GM23338 (cell line): ENCODE measurements at regions not wholly inside any gene's neighbourhood (a gene's known extent, or its start where the extent isn't known, plus 50 kb on each side); places are given as distances from the start of the nearest gene placed in this dataset.

Experiments used
- ATAC-seq: fragments of 200-7000 bp; cut with Tn5 transposase; 3 replicates; pipeline ENCODE4 v1.9.1; 2020
- DNase-seq: peaks from one replicate; pipeline ENCODE4 v3.0.0-alpha.2; 2015; ENCODE audit warnings: low spot score
- H2AFZ ChIP-seq: fragments of 200-600 bp; sonication (generic); 2 replicates; pipeline ENCODE4 v1.8.0; 2016; ENCODE audit warnings: antibody characterized with exemption, mild to moderate bottlenecking, moderate library complexity
- H3F3A ChIP-seq: fragments of 200-600 bp; sonication (generic); replicated peaks from 2 replicates; pipeline ENCODE4 v1.8.0; 2017; ENCODE audit warnings: antibody characterized with exemption, mixed run types, low read depth
- H3K27ac ChIP-seq: fragments of 200-600 bp; sonication (generic); 2 replicates; pipeline ENCODE4 v1.6.1; 2016; ENCODE audit warnings: low read depth
- H3K27me3 ChIP-seq: fragments of 200-600 bp; sonication (generic); 2 replicates; pipeline ENCODE4 v1.8.0; 2016; ENCODE audit warnings: mild to moderate bottlenecking, mixed run types, moderate library complexity; ENCODE audit not compliant: insufficient read depth
- H3K36me3 ChIP-seq: fragments of 200-600 bp; sonication (generic); 2 replicates; pipeline ENCODE4 v1.8.0; 2016; ENCODE audit warnings: mild to moderate bottlenecking; ENCODE audit not compliant: insufficient read depth
- H3K4me1 ChIP-seq: fragments of 200-600 bp; sonication (generic); 2 replicates; pipeline ENCODE4 v1.8.0; 2016; ENCODE audit warnings: mild to moderate bottlenecking, moderate library complexity; ENCODE audit not compliant: insufficient read depth
- H3K4me2 ChIP-seq: fragments of 200-600 bp; sonication (generic); 2 replicates; pipeline ENCODE4 v1.7.1; 2017; ENCODE audit warnings: mixed run types
- H3K4me3 ChIP-seq: fragments of 200-600 bp; sonication (generic); 2 replicates; pipeline ENCODE4 v1.6.1; 2016; ENCODE audit warnings: mixed run types
- H3K79me2 ChIP-seq: fragments of 200-600 bp; sonication (generic); replicated peaks from 2 replicates; pipeline ENCODE4 v1.8.0; 2017; ENCODE audit warnings: mild to moderate bottlenecking; ENCODE audit not compliant: insufficient read depth
- H3K9me2 ChIP-seq: fragments of 200-600 bp; sonication (generic); 2 replicates; pipeline ENCODE4 v1.8.0; 2017; ENCODE audit not compliant: insufficient read depth
- H4K20me1 ChIP-seq: fragments of 200-600 bp; sonication (generic); replicated peaks from 2 replicates; pipeline ENCODE4 v1.8.0; 2017; ENCODE audit warnings: mild to moderate bottlenecking; ENCODE audit not compliant: insufficient read depth
- H3K27ac Mint-ChIP-seq: 2 replicates; pipeline ENCODE4 v1.8.0; 2020; ENCODE audit warnings: inconsistent platforms, mild to moderate bottlenecking, moderate library complexity, mixed read lengths
- H3K27me3 Mint-ChIP-seq: 3 replicates; pipeline ENCODE4 v1.8.0; 2022; ENCODE audit warnings: low read depth, mild to moderate bottlenecking, moderate library complexity, mixed read lengths, inconsistent platforms; ENCODE audit not compliant: insufficient read depth, poor library complexity
- H3K36me3 Mint-ChIP-seq: 3 replicates; pipeline ENCODE4 v1.8.0; 2021; ENCODE audit warnings: low read depth, mild to moderate bottlenecking, inconsistent platforms, moderate library complexity, mixed read lengths
- H3K4me1 Mint-ChIP-seq: 3 replicates; pipeline ENCODE4 v1.8.0; 2020; ENCODE audit warnings: mild to moderate bottlenecking, inconsistent platforms, mixed read lengths
- H3K4me3 Mint-ChIP-seq: 3 replicates; pipeline ENCODE4 v1.8.0; 2021; ENCODE audit warnings: moderate library complexity, mild to moderate bottlenecking, inconsistent platforms, mixed read lengths
- H3K9me3 Mint-ChIP-seq: 3 replicates; pipeline ENCODE4 v1.8.0; 2020; ENCODE audit warnings: moderate library complexity, mild to moderate bottlenecking, inconsistent platforms, mixed read lengths
- CREB1 ChIP-seq: fragments of 250-450 bp; sonication (Bioruptor Pico); IDR thresholded peaks from 2 replicates; pipeline ENCODE4 v1.5.0; 2020; ENCODE audit warnings: low read depth, mild to moderate bottlenecking, moderate library complexity
- CTCF ChIP-seq, 2 experiments: fragments of 200-600 bp in 1 of 2; sonication (generic) in 1 of 2; conservative IDR thresholded peaks; 2 replicates each; pipeline versions ENCODE4 v1.5.1 to v1.6.1; 2016 to 2017; ENCODE audit warnings: antibody characterized with exemption in 2 of 2, low read depth in 2 of 2, mild to moderate bottlenecking in 2 of 2, moderate library complexity in 1 of 2
- ETS1 ChIP-seq: IDR thresholded peaks from 2 replicates; pipeline ENCODE4 v1.6.1; 2016; ENCODE audit warnings: antibody characterized with exemption
- EZH2 ChIP-seq: fragments of 200-600 bp; sonication (generic); IDR thresholded peaks from one replicate; pipeline ENCODE4 v1.8.0; 2017; ENCODE audit warnings: antibody characterized with exemption, mild to moderate bottlenecking, low read depth; ENCODE audit not compliant: unreplicated experiment
- EZH2phosphoT487 ChIP-seq: fragments of 200-600 bp; sonication (generic); IDR thresholded peaks from one replicate; pipeline ENCODE4 v1.8.1; 2018; ENCODE audit warnings: antibody characterized with exemption; ENCODE audit not compliant: unreplicated experiment
- JUNB ChIP-seq: IDR thresholded peaks from one replicate; pipeline ENCODE4 v1.6.1; 2016; ENCODE audit warnings: antibody characterized with exemption; ENCODE audit not compliant: unreplicated experiment
- NANOG ChIP-seq: IDR thresholded peaks from 2 replicates; pipeline ENCODE4 v1.6.1; 2016; ENCODE audit warnings: antibody characterized with exemption, borderline replicate concordance
- POLR2AphosphoS5 ChIP-seq: IDR thresholded peaks from 2 replicates; pipeline ENCODE4 v1.6.1; 2016; ENCODE audit warnings: antibody characterized with exemption, low read depth
- STAT1 ChIP-seq: IDR thresholded peaks from one replicate; pipeline ENCODE4 v1.6.1; 2016; ENCODE audit warnings: antibody characterized with exemption; ENCODE audit not compliant: unreplicated experiment
- ZNF114 ChIP-seq: fragments of 250-450 bp; sonication (Bioruptor Pico); IDR thresholded peaks from 2 replicates; pipeline ENCODE4 v1.5.0; 2020; ENCODE audit warnings: mild to moderate bottlenecking, moderate library complexity
- ZNF331 ChIP-seq: fragments of 250-450 bp; sonication (Bioruptor Pico); IDR thresholded peaks from 2 replicates; pipeline ENCODE4 v1.5.0; 2020; ENCODE audit warnings: low read depth, mild to moderate bottlenecking, moderate library complexity
- TF ChIP-seq, protein P1 (sequence below): fragments of 250-450 bp; sonication (Bioruptor Pico); IDR thresholded peaks from 2 replicates; pipeline ENCODE4 v1.5.0; 2020; ENCODE audit warnings: mild to moderate bottlenecking, moderate library complexity
- TF ChIP-seq, protein P2 (sequence below): IDR thresholded peaks from one replicate; pipeline ENCODE4 v1.6.1; 2018; ENCODE audit warnings: antibody characterized with exemption; ENCODE audit not compliant: unreplicated experiment

- TF ChIP-seq NANOG (no peak), ZNF331 (CRISPR knock-in tag) (no peak), ZNF114 (CRISPR knock-in tag) (no peak), STAT1 (no peak), POLR2AphosphoS5 (no peak), EZH2 (no peak), JUNB (no peak), ETS1 (no peak), CTCF (conservative IDR thresholded peaks at IDR 0.05; ENCODE audit: low read depth in 2 of 2) (no peak), CREB1 (CRISPR knock-in tag) (no peak), EZH2phosphoT487 (no peak)
- TF ChIP-seq, protein P1, sequence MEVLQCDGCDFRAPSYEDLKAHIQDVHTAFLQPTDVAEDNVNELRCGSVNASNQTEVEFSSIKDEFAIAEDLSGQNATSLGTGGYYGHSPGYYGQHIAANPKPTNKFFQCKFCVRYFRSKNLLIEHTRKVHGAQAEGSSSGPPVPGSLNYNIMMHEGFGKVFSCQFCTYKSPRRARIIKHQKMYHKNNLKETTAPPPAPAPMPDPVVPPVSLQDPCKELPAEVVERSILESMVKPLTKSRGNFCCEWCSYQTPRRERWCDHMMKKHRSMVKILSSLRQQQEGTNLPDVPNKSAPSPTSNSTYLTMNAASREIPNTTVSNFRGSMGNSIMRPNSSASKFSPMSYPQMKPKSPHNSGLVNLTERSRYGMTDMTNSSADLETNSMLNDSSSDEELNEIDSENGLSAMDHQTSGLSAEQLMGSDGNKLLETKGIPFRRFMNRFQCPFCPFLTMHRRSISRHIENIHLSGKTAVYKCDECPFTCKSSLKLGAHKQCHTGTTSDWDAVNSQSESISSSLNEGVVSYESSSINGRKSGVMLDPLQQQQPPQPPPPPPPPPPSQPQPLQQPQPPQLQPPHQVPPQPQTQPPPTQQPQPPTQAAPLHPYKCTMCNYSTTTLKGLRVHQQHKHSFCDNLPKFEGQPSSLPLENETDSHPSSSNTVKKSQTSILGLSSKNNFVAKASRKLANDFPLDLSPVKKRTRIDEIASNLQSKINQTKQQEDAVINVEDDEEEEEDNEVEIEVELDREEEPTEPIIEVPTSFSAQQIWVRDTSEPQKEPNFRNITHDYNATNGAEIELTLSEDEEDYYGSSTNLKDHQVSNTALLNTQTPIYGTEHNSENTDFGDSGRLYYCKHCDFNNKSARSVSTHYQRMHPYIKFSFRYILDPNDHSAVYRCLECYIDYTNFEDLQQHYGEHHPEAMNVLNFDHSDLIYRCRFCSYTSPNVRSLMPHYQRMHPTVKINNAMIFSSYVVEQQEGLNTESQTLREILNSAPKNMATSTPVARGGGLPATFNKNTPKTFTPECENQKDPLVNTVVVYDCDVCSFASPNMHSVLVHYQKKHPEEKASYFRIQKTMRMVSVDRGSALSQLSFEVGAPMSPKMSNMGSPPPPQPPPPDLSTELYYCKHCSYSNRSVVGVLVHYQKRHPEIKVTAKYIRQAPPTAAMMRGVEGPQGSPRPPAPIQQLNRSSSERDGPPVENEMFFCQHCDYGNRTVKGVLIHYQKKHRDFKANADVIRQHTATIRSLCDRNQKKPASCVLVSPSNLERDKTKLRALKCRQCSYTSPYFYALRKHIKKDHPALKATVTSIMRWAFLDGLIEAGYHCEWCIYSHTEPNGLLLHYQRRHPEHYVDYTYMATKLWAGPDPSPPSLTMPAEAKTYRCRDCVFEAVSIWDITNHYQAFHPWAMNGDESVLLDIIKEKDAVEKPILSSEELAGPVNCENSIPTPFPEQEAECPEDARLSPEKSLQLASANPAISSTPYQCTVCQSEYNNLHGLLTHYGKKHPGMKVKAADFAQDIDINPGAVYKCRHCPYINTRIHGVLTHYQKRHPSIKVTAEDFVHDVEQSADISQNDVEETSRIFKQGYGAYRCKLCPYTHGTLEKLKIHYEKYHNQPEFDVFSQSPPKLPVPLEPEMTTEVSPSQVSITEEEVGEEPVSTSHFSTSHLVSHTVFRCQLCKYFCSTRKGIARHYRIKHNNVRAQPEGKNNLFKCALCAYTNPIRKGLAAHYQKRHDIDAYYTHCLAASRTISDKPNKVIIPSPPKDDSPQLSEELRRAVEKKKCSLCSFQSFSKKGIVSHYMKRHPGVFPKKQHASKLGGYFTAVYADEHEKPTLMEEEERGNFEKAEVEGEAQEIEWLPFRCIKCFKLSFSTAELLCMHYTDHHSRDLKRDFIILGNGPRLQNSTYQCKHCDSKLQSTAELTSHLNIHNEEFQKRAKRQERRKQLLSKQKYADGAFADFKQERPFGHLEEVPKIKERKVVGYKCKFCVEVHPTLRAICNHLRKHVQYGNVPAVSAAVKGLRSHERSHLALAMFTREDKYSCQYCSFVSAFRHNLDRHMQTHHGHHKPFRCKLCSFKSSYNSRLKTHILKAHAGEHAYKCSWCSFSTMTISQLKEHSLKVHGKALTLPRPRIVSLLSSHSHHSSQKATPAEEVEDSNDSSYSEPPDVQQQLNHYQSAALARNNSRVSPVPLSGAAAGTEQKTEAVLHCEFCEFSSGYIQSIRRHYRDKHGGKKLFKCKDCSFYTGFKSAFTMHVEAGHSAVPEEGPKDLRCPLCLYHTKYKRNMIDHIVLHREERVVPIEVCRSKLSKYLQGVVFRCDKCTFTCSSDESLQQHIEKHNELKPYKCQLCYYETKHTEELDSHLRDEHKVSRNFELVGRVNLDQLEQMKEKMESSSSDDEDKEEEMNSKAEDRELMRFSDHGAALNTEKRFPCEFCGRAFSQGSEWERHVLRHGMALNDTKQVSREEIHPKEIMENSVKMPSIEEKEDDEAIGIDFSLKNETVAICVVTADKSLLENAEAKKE (CRISPR knock-in tag) = no peak
- TF ChIP-seq, protein P2, sequence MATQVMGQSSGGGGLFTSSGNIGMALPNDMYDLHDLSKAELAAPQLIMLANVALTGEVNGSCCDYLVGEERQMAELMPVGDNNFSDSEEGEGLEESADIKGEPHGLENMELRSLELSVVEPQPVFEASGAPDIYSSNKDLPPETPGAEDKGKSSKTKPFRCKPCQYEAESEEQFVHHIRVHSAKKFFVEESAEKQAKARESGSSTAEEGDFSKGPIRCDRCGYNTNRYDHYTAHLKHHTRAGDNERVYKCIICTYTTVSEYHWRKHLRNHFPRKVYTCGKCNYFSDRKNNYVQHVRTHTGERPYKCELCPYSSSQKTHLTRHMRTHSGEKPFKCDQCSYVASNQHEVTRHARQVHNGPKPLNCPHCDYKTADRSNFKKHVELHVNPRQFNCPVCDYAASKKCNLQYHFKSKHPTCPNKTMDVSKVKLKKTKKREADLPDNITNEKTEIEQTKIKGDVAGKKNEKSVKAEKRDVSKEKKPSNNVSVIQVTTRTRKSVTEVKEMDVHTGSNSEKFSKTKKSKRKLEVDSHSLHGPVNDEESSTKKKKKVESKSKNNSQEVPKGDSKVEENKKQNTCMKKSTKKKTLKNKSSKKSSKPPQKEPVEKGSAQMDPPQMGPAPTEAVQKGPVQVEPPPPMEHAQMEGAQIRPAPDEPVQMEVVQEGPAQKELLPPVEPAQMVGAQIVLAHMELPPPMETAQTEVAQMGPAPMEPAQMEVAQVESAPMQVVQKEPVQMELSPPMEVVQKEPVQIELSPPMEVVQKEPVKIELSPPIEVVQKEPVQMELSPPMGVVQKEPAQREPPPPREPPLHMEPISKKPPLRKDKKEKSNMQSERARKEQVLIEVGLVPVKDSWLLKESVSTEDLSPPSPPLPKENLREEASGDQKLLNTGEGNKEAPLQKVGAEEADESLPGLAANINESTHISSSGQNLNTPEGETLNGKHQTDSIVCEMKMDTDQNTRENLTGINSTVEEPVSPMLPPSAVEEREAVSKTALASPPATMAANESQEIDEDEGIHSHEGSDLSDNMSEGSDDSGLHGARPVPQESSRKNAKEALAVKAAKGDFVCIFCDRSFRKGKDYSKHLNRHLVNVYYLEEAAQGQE = no peak
- H3K27ac ChIP-seq = no peak overlapping the region
- no peak overlapping the region for H3K4me3 ChIP-seq
- no peak overlapping the region; the same call in 1 of the 2 replicates for H2AFZ ChIP-seq
- Mint-ChIP-seq H3K9me3 (no peaks in the 10 kb centered on the region), H3K4me1 (peaks cover 39% of the 10 kb centered on the region), H3K36me3 (no peaks in the 10 kb centered on the region; the same call in 1 of the 3 replicates), H3K27ac (peak overlapping the region; percentile 2; the same call in 1 of the 2 replicates), H3K27me3 (no peaks in the 10 kb centered on the region), H3K4me3 (no peak overlapping the region)
- no peaks in the 10 kb centered on the region for H3K36me3 ChIP-seq
- H3K27me3 ChIP-seq = no peaks in the 10 kb centered on the region
- H4K20me1 ChIP-seq = no peaks in the 10 kb centered on the region
- no peaks in the 10 kb centered on the region for H3K79me2 ChIP-seq
- H3K4me2 ChIP-seq = no peak overlapping the region
- ATAC-seq (no peak), DNase-seq (no peak)
- no peaks in the 10 kb centered on the region for H3F3A ChIP-seq
- H3K4me1 ChIP-seq = peaks cover 31% of the 10 kb centered on the region
- H3K9me2 ChIP-seq = peaks cover 4% of the 10 kb centered on the region; the same call in 1 of the 2 replicates
Observed at GRCh38 chr2:78309460-78309859, 716.0 kb upstream of the REG3G start.
